ENCODE measurements at regions not wholly inside any gene's neighbourhood (a gene's known extent, or its start where the extent isn't known, plus 50 kb on each side); places are given as distances from the start of the nearest gene placed in this dataset.

DNA sequence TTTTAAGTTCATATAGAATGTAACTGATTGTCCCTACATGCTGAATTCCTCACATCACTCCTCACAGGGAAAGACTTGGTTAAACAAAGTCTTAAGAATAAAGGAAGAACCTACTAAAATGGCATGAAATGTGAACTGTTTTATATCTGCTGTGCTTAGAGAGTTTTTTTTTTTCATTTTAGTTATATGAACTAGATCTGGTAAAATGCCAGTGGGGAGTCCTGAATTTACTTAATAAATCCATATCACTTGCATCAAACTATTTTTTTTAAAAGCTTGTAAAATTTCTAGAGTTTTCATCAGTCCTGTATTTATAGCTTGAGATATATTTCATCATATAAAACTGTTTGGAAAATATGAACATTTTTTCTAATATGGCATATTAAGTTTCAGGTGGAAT, 1528.6 kb downstream of the EFNA5 start:
- no peak for DNase-seq (ENCODE audit: low read depth)
- TF ChIP-seq, protein P1, sequence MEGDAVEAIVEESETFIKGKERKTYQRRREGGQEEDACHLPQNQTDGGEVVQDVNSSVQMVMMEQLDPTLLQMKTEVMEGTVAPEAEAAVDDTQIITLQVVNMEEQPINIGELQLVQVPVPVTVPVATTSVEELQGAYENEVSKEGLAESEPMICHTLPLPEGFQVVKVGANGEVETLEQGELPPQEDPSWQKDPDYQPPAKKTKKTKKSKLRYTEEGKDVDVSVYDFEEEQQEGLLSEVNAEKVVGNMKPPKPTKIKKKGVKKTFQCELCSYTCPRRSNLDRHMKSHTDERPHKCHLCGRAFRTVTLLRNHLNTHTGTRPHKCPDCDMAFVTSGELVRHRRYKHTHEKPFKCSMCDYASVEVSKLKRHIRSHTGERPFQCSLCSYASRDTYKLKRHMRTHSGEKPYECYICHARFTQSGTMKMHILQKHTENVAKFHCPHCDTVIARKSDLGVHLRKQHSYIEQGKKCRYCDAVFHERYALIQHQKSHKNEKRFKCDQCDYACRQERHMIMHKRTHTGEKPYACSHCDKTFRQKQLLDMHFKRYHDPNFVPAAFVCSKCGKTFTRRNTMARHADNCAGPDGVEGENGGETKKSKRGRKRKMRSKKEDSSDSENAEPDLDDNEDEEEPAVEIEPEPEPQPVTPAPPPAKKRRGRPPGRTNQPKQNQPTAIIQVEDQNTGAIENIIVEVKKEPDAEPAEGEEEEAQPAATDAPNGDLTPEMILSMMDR (conservative IDR thresholded peaks at IDR 0.05; ENCODE audit: low read length): no peak
- H3K4me3 ChIP-seq (ENCODE audit: low read length): no peak overlapping the region

GRCh38 chr5:106140101-106140500, 1530.6 kb downstream of the EFNA5 start:
- TF ChIP-seq, protein P1 (conservative IDR thresholded peaks at IDR 0.05; ENCODE audit: low read length): no peak
- H3K4me3 ChIP-seq (ENCODE audit: low read length): no peak overlapping the region
- no peak for DNase-seq (ENCODE audit: low read depth)

DNA sequence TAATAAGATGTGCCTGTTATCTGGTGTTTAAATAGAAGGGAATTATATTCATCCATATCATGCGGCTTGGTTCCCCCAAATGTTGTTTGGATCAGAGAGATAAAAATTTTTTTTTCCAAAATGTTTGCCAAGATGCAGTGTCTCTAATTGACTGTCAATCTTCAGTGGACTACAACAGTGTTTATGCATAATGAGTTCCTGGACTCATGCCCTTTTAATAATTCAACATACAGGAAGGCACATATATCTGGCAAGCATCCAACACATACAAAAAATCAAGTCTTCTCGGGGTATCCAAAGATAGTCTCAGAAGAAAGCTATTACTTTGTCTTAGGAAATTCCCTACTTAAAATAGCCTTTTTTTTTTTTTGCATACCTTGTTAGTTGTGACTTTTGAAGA, 1534.7 kb downstream of the EFNA5 start:
- DNase-seq (ENCODE audit: low read depth): no peak
- H3K4me3 ChIP-seq (ENCODE audit: low read length): no peak overlapping the region
- TF ChIP-seq, protein P1 (conservative IDR thresholded peaks at IDR 0.05; ENCODE audit: low read length): no peak

GRCh38 chr5:106135473-106135872, 1535.3 kb downstream of the EFNA5 start:
- no peak for DNase-seq (ENCODE audit: low read depth)
- no peak overlapping the region for H3K4me3 ChIP-seq (ENCODE audit: low read length)
- TF ChIP-seq, protein P1 (conservative IDR thresholded peaks at IDR 0.05; ENCODE audit: low read length): no peak

- TF ChIP-seq, protein P1 (conservative IDR thresholded peaks at IDR 0.05; ENCODE audit: low read length): no peak
- no peak for DNase-seq (ENCODE audit: low read depth)
- no peak overlapping the region for H3K4me3 ChIP-seq (ENCODE audit: low read length)
These were observed 1536.2 kb downstream of the EFNA5 start for GRCh38 chr5:106134549-106134948.

DNA sequence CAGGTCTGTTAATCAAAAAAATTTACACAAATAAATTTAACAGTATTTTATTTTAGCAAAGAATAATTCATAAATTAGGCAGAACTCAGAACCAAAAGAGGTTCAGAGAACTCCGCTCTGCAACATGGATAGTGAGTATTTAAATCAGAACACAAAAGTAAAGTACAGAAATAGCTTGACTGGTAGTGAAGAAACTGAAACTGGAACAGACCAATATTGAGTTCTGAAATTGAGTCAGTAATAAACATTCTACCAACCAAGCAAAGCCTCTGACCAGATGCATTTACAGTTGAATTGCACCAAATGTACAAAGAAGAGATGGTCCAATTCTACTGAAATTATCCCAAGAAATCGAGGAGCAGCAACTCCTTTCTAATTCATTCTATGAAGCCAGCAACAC, 1542.8 kb downstream of the EFNA5 start:
- no peak for DNase-seq (ENCODE audit: low read depth)
- H3K4me3 ChIP-seq (ENCODE audit: low read length): no peak overlapping the region
- TF ChIP-seq, protein P1 (conservative IDR thresholded peaks at IDR 0.05; ENCODE audit: low read length): no peak

DNA sequence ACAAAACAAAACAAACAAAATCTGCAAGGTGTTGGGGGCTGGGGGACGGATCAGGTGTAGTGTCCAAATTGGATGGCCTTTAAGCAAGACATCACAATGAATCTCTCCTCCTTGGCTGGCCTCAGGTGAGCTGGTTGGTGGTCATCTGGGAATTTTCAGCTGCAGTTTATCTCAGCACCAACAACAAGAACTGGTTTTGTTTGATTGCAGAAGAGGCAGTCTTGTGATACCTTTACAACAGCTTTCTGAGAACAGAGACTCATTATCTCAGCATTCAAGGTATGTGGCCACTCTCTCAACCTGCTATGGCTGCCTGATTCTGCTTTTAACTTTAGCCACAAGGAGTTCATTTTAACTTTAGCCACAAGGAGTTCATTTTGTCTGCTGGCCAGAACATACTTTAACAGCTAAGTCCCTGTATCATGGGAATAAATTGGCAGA, 1543.4 kb downstream of the EFNA5 start:
- TF ChIP-seq, protein P1 (conservative IDR thresholded peaks at IDR 0.05; ENCODE audit: low read length): no peak
- DNase-seq (ENCODE audit: low read depth): no peak
- H3K4me3 ChIP-seq (ENCODE audit: low read length): no peak overlapping the region
